GM19397 (cell line): ENCODE measurements at regions not wholly inside any gene's neighbourhood (a gene's known extent, or its start where the extent isn't known, plus 50 kb on each side); places are given as distances from the start of the nearest gene placed in this dataset.
"Not testable (repeated sequence)": the region's sequence is repeated elsewhere in the genome, so short reads cannot be mapped to it uniquely, and the experiment has no call there.

Experiments used
- ATAC-seq: cut with Tn5 transposase; IDR thresholded peaks from one replicate; pipeline ENCODE4 v1.9.1; 2021; ENCODE audit warnings: mild to moderate bottlenecking, moderate library complexity; ENCODE audit not compliant: unreplicated experiment

- no peak for ATAC-seq
These were observed 55.0 kb downstream of the FOXA2 start for GRCh38 chr20:22529150-22530019.

- no peak for ATAC-seq
These were observed 57.8 kb downstream of the FOXA2 start for GRCh38 chr20:22526512-22527012.

DNA sequence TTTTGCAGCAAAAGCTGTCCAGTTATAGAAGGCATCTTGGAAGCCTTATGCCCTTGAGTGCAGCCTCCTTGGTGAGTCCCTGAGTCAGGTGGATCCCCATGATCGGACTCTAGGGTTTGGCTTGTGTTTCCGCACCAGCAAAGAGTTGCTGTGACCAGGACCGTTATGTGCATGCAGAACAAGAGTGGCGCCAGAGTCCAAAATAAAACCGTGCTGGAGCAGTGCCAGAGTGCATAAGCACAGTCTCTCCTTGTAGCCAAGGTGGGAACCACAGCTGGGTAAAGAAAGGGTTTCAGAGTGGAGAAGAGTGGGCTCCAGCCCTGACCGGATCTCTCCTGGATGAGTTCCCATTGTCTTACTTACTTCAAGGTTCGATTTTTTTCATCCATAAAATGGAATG, 58.6 kb downstream of the FOXA2 start:
- no peak for ATAC-seq

GRCh38 chr20:22525069-22525820, 59.1 kb downstream of the FOXA2 start:
- no peak for ATAC-seq

- no peak for ATAC-seq
These were observed 59.9 kb downstream of the FOXA2 start for GRCh38 chr20:22524393-22525015.

DNA sequence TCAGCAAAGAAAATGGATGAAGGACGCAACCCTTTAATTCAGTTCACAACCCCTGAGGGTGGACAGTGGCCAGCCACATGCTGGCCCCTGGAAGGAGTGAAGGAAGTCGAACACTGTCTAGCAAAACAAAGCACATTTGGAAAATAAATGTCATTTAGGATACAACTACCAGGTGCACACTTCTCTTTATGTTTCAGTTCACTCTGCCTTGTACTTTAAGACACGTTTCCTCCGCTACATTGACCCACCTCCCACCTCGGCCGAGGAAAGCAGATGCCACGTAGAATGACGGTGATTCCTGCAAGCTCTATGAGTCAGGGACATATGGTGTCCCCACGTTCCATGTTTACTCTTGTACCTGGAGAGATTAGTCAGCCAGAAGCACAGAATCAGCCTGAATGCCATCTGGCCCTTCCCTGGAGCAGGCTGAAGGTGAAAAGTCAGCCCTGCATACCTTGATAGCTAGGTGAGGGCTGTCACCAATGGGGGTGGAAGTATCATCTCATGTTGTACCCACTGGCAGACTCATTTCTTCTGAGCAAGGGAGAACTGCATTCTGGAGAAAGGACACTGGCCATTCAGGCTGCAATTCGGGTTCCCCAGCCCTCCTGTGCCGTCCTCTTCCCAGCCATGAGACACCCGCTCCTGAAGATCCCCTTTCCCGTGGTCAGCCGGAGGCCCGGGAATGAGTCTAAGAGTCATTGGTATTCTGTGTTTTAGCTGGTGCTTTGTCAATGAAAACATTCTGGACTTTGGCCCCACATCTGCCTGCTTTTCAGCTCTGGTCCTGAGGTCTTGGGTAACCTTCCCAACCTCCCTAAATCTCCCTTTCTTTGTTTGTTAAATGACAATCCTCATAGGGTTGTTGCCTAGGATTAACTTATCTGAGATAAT, 60.6 kb downstream of the FOXA2 start:
- ATAC-seq, result no peak

GRCh38 chr20:22523128-22523498, 61.3 kb downstream of the FOXA2 start:
- no peak for ATAC-seq

- no peak for ATAC-seq
These were observed 61.7 kb downstream of the FOXA2 start for GRCh38 chr20:22522701-22523100.

GRCh38 chr20:22521940-22522339, 62.4 kb downstream of the FOXA2 start:
- ATAC-seq, result not testable (repeated sequence)

DNA sequence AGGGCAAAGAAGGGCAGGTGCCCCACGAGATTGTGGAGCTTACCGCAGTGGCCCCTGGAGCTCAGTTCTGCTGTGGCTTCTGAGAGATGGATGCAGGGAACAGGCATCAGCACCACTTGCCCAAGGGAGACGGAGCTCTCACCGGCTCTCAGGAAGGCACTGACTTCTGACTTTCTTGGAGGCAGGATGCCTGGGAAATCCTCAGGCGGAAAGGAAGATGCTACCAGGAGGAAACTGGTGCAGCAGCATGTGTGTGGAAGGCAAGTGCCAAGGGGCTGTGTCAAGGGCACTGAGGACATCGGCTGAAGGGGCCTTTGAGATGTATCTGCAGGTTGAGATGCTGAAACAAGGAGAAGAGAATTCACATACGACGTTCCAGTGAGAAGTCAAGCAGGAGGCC, 64.0 kb downstream of the FOXA2 start:
- ATAC-seq, result no peak

DNA sequence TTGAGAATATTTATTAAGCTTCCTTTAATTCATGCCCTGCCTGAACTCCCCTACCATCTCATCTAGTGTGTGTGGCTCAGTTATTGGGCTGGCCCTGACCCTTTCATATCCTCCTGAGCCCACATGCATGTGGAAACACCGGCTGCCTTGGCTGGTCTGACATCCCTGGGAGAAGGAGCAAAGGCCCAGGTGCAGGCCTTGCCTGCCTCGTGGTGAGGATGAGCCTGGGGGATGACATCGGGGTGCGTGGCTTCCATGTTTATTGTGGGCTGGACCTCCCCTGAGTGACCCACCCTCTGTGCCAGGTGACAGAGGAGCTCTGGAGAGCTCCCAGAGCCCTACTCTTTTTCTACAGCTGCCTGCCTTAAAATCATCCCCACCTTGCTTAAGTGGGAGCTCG, 69.1 kb downstream of the FOXA2 start:
- no peak for ATAC-seq

- no peak for ATAC-seq
These were observed 70.8 kb downstream of the FOXA2 start for GRCh38 chr20:22513574-22513973.

DNA sequence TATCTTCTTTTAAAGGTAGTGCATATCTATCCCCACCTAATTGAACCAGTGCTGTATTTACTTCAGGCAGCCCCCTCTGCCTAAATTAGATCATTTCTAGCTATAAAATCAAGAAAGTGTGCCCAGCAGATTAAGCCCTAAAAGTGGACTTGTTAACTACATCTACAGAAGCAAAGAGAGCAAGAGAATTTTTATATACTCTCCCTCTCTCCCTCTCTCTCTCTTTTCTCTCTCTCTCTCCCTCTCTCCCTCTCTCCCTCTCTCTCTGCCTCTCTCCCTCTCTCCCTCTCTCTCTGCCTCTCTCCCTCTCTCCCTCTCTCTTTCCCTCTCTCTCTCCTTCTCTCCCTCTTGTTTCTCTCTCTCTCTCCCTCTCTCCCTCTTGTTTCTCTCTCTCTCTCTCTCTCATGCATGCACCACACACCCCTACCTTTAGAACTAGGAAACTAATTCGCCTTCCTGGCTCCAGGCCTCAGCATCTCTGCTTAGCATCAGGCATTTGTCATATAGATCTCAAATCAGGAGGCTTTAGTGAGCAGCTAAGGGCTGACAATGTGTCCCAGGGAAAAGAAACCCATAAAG, 71.4 kb downstream of the FOXA2 start:
- no peak for ATAC-seq

GRCh38 chr20:22511943-22512910, 72.1 kb downstream of the FOXA2 start:
- ATAC-seq, result no peak

GRCh38 chr20:22509843-22510147, 74.6 kb downstream of the FOXA2 start:
- ATAC-seq, result no peak

GRCh38 chr20:22509090-22509842, 75.1 kb downstream of the FOXA2 start:
- no peak for ATAC-seq

DNA sequence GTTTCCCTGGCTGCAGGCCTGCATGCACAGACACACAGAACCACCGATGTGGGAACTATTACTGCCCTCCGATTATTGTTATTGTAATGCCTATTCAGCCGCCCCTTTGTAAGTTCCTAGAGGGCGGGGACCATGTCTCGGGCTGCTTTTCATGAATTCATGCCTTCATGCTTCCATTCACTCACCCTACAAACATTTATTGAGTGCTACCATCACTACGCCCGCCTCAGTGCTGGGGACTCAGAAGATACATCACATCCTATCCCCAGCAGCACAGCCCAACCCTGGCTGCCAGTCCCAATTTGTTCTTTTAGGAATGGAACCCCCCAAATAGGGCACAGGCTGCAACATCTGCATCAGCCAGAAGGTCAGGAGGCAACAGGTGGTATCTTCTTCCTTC, 75.9 kb downstream of the FOXA2 start:
- no peak for ATAC-seq

GRCh38 chr20:22507240-22507961, 77.0 kb downstream of the FOXA2 start:
- no peak for ATAC-seq
